Left ventricle myocardium superior (tissue), 1 donor: ENCODE measurements at regions not wholly inside any gene's neighbourhood (a gene's known extent, or its start where the extent isn't known, plus 50 kb on each side); places are given as distances from the start of the nearest gene placed in this dataset.

Experiments
- ATAC-seq: fragments of 200-7000 bp; cut with Tn5 transposase; one replicate; pipeline ENCODE4 v1.9.1; 2020; ENCODE audit warnings: mild to moderate bottlenecking, moderate library complexity
- DNase-seq: peaks from one replicate; pipeline ENCODE4 v3.0.0-alpha.2; 2020
- intact Hi-C: fragments of 100-400 bp; cut with micrococcal nuclease; formaldehyde crosslinking; loops from one replicate; pipeline ENCODE4 v1.11.0; 2022
- donor health status: DM: no; HTN: yes; CAD: no; lungs with severe emphysema.

DNA sequence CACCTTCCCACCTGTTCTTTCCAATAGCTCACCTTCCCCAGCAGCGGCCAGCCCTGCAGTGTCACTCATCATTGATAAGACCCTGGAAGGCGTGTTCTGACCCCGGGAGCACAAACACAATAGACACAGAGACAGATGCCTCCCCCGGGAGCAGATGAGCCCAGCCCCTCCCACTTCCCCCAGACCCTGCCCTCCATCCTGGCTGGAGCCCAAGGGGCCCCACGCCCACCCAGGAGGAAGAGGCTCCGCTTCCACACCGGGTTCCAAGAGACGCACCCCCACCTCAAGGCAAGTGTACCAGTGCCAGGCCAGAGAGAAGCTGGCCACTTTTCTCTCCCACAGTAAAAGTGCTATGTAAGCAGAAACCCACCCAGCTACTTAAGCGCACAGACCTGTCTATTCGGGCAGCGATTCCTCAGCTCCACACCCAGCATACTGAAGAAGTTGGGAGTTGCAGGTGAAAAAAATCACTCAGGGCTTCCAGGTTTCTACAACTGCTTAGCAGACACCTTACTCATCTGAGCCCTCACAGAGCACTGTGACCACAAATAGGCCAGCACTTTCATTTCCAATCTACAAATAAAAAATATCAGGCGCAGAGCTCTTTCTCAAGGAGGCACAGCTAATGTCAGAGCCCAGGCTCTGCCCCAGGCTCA is 93.4 kb upstream of the NXT1 start:
- ATAC-seq (peak; percentile 52), DNase-seq (no peak)
- intact Hi-C loops: no loop called here

DNA sequence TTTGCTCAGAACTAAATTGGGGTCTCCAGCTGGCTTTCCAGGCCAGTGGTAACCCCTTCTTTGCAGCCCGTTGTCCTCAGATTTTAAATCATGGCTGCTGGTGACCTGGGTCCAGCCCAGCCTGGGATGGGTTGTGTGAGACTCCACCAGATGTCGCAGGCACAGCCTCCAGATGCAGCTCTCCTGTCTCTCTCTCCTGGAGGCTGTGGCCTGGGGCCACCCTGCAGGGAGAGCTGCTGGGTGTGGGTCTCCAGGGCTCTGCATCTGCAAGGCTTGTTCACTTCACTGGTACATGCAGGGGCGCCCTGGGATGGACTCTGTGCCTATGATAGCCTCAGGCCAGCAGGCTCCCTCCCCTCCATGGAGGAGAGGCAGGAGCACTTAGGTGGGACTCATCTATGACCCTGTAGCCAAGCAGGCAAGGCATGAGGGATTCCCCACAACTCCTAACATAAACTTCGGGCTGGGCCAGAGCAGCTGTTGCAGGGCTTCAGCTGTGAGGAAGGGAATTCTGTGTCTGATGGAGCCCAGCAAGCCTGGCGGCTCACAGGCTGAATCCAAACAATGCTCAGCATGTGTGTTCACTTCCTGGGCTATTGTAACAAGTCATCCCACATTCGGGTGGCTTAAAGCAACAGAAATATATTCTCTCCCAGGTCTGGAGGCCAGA is 94.7 kb upstream of the NXT1 start:
- intact Hi-C loops: no loop called here

DNA sequence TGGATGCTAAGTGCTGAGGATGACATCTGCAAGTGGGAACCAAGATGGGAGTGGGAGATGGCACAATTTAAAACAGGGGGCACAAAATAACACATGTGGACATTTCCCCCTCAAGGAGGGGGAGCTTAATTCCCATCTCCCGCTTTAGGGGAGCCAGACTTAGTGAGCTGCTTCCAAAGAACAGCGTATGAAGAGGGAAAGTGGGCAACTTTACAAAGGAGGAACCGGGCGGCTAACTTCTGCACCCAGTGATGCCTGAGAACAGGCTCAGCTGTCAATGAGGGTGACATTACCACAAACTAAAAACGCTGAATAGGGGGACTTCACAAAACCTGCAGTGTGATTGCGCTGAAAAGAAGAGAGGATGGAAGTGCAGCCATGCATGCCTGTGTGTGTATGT is 95.5 kb upstream of the NXT1 start:
- intact Hi-C loops: no loop called here
- DNase-seq (no peak), ATAC-seq (no peak)

More for the DNA sequence above, 94.7 kb upstream of the NXT1 start:
- ATAC-seq (no peak), DNase-seq (no peak)

- DNase-seq: no peak
- intact Hi-C loops: no loop called here
These were observed 96.1 kb upstream of the NXT1 start for GRCh38 chr20:23254505-23254904.

DNA sequence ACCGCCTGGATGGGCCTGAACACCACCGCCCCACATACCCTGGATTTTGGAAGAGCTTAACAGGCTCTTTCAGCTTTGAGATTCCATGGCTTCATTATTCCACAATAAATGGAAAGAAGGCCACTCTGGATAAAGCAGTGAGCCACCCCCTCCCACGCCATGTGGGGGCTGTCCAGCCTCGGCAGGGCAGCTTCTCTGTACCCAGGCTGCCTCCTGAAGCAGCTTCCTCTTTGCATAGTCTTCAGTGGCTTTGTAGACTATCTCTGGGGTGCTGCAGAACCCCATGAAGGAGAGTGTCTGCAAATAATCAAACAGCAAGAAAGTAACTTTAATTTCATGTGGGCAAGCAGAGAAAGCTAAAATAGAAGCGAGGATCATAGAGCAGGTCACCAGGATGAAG is 96.6 kb upstream of the NXT1 start:
- intact Hi-C loops: no loop called here
- DNase-seq (no peak), ATAC-seq (no peak)

More at GRCh38 chr20:23254505-23254904, 96.1 kb upstream of the NXT1 start:
- no peak for ATAC-seq

DNA sequence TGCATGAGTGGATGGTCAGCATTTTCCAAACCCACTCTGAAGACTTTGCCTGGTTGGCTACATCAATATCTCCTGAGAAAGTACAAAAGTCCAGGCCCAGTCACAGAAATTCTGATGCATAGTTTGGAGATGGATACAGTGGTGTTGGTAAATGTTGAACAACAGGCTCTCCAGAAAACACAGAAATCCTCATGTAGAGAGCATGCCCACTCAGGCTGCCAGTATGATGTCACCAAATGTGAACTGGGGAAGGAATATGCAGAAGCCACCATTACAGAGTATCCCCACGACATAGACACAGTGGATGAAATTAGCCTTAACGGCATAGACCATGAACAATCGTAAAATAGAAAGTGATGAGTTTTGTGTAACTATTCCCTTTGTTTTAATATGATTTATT is 97.1 kb upstream of the NXT1 start:
- DNase-seq (no peak), ATAC-seq (no peak)
- intact Hi-C loops: no loop called here

DNA sequence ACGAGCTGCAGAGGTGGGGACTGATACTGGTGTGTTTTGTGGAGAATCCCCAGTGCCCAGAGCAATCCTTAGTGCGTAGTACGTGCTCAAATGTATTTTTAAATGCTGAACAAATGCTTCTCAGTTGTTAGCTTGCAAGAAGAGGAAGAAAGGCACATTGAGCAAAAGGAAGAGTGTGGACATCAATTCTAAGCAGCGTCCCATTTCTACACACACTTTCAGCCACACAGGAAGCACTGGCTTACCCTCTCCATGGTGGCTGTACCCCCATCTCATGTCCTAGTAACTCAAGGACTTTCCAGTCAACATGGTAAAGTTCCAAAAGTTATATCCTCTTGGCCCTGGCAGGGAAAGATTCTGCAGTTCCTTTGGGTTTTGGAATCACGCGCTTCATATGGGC is 98.8 kb upstream of the NXT1 start:
- intact Hi-C loops: no loop called here

GRCh38 chr20:23249541-23249940 is 101.0 kb upstream of the NXT1 start:
- DNase-seq: no peak
- intact Hi-C loops: no loop called here
- ATAC-seq: no peak

More for the DNA sequence above, 98.8 kb upstream of the NXT1 start:
- DNase-seq: no peak
- no peak for ATAC-seq

DNA sequence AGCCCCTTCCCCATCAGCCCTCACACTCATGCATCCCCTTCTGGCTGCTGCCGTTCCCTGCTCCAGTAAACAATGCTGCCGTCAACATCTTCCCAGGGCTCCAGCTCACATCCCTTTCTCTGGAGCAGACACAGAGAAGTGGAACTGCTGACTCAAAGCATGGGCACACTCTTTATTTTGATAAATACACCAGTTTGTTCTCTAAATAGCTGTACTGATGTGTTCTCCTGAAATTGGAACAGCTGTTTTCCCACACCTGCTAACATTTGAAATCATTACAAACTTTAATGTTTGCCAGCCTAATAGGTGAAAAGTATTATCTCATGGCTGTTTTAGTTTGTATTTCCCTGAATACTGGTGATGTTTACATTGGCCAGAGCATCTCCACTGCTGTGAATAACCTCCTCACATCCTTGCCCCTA is 102.1 kb upstream of the NXT1 start:
- intact Hi-C loops: no loop called here
- DNase-seq (no peak), ATAC-seq (no peak)

- peak; percentile 66 for DNase-seq
- intact Hi-C loops: no loop called here
- ATAC-seq: peak; percentile 83
These were observed 103.6 kb upstream of the NXT1 start for GRCh38 chr20:23246717-23247664.

DNA sequence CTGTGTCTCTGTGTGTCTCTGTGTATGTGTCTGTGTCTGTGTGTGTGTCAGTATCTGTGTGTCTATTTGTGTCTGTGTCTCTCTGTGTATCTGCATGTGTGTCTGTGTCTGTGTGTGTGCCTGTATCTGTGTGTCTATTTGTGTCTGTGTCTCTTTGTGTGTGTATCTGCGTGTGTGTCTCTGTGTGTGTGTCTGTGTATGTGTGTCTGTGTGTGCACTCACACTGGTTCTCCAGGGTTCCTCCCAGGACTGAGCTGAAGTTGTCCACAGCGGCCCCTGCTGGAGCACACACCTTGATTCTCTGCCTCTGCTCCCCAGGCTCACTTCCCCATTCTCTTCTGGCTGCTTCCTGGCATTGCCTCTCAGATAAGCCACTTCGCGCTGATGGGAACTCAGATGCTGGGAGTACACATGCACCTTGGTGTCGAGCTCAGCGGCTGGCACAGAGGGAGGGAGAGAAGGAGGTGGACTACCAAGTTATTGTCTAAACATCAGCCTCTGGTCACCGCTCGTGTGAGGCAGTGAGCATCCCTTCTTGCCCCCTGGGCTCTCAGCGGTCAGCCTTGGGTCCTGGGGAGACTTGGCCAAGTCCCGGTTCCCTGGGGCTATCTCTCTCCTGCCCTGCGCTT is 104.9 kb upstream of the NXT1 start:
- peak; percentile 80 for DNase-seq
- peak; percentile 75 for ATAC-seq
- intact Hi-C loops: no loop called here

- intact Hi-C loops: no loop called here
- DNase-seq: no peak
- no peak for ATAC-seq
These were observed 105.6 kb upstream of the NXT1 start for GRCh38 chr20:23244916-23245552.

GRCh38 chr20:23244156-23244915 is 106.3 kb upstream of the NXT1 start:
- ATAC-seq (peak; percentile 23), DNase-seq (no peak)
- intact Hi-C loops: no loop called here

DNA sequence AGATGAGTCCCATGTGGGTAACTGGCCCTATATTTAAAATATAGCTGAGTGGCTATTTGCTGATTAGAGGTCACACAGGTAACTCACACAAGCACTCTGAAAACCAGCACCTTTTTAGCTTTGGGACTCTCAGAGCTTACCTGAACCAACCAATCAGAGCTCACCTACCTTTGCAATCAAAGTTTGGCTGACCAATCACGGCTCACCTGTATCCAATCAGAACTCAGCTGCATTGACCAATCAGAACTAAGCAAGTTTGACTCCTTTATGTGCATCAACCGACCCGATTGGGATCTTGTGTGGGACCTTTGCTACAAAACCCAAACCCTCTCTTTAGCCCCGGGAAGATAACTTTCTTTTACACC is 106.8 kb upstream of the NXT1 start:
- intact Hi-C loops: no loop called here

GRCh38 chr20:23242556-23243180 is 107.9 kb upstream of the NXT1 start:
- no peak for DNase-seq
- ATAC-seq: no peak
- intact Hi-C loops: no loop called here

More for the DNA sequence above, 106.8 kb upstream of the NXT1 start:
- no peak for ATAC-seq
- DNase-seq: no peak

DNA sequence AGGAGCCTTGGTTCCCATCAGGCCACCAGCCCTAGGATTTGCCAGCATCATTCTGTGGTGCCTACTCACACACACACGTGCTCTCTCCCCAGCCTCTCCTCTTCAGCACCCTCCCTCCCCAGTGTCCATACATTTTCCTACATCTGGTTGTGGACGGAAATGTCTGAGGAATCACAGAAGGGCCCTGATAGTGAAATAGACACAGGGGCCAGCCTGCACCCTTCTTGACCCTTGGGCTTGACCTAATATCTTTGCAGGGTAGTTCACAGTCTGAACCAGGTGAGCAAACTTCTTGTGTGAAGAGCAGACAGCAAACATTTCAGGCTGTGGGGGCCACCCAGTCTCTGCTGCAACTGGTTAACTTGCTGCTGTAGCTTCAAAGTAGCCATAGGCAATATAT is 108.5 kb upstream of the NXT1 start:
- DNase-seq (no peak), ATAC-seq (no peak)
- intact Hi-C loops: no loop called here

GRCh38 chr20:23241416-23241815 is 109.2 kb upstream of the NXT1 start:
- intact Hi-C loops: no loop called here
- ATAC-seq (no peak), DNase-seq (no peak)

DNA sequence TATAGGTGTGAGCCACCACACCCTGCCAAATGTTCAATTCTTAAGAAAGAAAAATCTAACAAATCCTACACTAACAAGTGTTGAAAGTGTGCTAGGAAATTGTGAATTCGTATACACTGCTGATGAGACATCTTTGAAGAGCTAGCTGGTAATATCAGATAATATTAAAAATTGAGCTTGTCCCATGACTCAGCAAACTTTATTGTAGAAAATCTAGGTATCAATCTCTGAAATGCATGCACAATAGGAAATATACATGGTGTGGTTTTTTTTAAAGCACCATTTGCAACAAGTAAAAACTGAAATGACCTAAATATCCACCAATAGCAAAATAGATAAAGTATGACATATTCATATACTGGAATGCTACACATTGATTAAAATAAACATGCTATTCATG is 110.1 kb upstream of the NXT1 start:
- ATAC-seq (no peak), DNase-seq (no peak)
- intact Hi-C loops: no loop called here
